OCI-LY1 (cell line): ENCODE measurements at regions not wholly inside any gene's neighbourhood (a gene's known extent, or its start where the extent isn't known, plus 50 kb on each side); places are given as distances from the start of the nearest gene placed in this dataset.

Source experiments
- H2AFZ ChIP-seq: fragments of 200-600 bp; sonication (generic), shearing (Covaris generic); 2 replicates; pipeline ENCODE4 v1.6.0; 2014; ENCODE audit warnings: antibody characterized with exemption, mild to moderate bottlenecking, low read length
- H3F3A ChIP-seq: fragments of 200-600 bp; sonication (generic), shearing (Covaris generic); 2 replicates; pipeline ENCODE4 v1.6.0; 2014; ENCODE audit warnings: mild to moderate bottlenecking, antibody characterized with exemption, low read length, moderate library complexity; ENCODE audit not compliant: insufficient read depth
- H3K27ac ChIP-seq: fragments of 200-600 bp; sonication (generic); 2 replicates; pipeline ENCODE4 v1.5.1; 2014; ENCODE audit warnings: low read length, mixed run types, mild to moderate bottlenecking, low read depth; ENCODE audit not compliant: poor library complexity, severe bottlenecking
- H3K27me3 ChIP-seq: fragments of 200-600 bp; sonication (generic); 2 replicates; pipeline ENCODE4 v1.6.0; 2014; ENCODE audit warnings: antibody characterized with exemption, mild to moderate bottlenecking, low read length, moderate library complexity; ENCODE audit not compliant: insufficient read depth
- H3K36me3 ChIP-seq: fragments of 200-600 bp; sonication (generic); 2 replicates; pipeline ENCODE4 v1.6.1; 2014; ENCODE audit warnings: mild to moderate bottlenecking, antibody characterized with exemption, low read length, moderate library complexity, mixed read lengths; ENCODE audit not compliant: insufficient read depth
- H3K4me1 ChIP-seq: fragments of 200-600 bp; sonication (generic); 2 replicates; pipeline ENCODE4 v1.5.1; 2014; ENCODE audit warnings: mild to moderate bottlenecking, low read length, moderate library complexity; ENCODE audit not compliant: insufficient read depth, severe bottlenecking
- H3K4me2 ChIP-seq: fragments of 200-600 bp; sonication (generic), shearing (Covaris generic); 2 replicates; pipeline ENCODE4 v1.6.1; 2014; ENCODE audit warnings: low read length
- H3K4me3 ChIP-seq: fragments of 200-600 bp; sonication (generic); 2 replicates; pipeline ENCODE4 v1.5.1; 2014; ENCODE audit warnings: low read length, low read depth, mild to moderate bottlenecking, mixed read lengths; ENCODE audit not compliant: poor library complexity, severe bottlenecking
- H3K79me2 ChIP-seq: fragments of 200-600 bp; shearing (Covaris generic); 2 replicates; pipeline ENCODE4 v1.6.1; 2016; ENCODE audit warnings: mixed run types, low read length, mixed read lengths; ENCODE audit not compliant: insufficient read depth
- H3K9ac ChIP-seq: fragments of 200-600 bp; sonication (generic), shearing (Covaris generic); 2 replicates; pipeline ENCODE4 v1.6.1; 2014; ENCODE audit warnings: mild to moderate bottlenecking, low read length, mixed read lengths
- H3K9me2 ChIP-seq: fragments of 200-600 bp; sonication (generic), shearing (Covaris generic); 2 replicates; pipeline ENCODE4 v1.6.1; 2014; ENCODE audit warnings: low read depth, mild to moderate bottlenecking, low read length, mixed read lengths
- H3K9me3 ChIP-seq: fragments of 200-600 bp; shearing (Covaris generic); 2 replicates; pipeline ENCODE4 v1.6.1; 2014; ENCODE audit warnings: low read length, mixed read lengths
- H4K20me1 ChIP-seq: fragments of 200-600 bp; sonication (generic), shearing (Covaris generic); 2 replicates; pipeline ENCODE4 v1.6.0; 2016; ENCODE audit warnings: mild to moderate bottlenecking, low read length; ENCODE audit not compliant: insufficient read depth
- EZH2 ChIP-seq: fragments of 200-600 bp; sonication (generic), shearing (Covaris generic); IDR thresholded peaks from 2 replicates; pipeline ENCODE4 v1.8.0; 2017; ENCODE audit warnings: borderline replicate concordance, mixed run types, mild to moderate bottlenecking, antibody characterized with exemption, low read length, moderate library complexity, mixed read lengths
- TF ChIP-seq, protein P1 (sequence below): fragments of 200-600 bp; sonication (generic), shearing (Covaris generic); IDR thresholded peaks from 2 replicates; pipeline ENCODE4 v1.5.1; 2017; ENCODE audit warnings: mild to moderate bottlenecking, antibody characterized with exemption, low read length, moderate library complexity, mixed read lengths

DNA sequence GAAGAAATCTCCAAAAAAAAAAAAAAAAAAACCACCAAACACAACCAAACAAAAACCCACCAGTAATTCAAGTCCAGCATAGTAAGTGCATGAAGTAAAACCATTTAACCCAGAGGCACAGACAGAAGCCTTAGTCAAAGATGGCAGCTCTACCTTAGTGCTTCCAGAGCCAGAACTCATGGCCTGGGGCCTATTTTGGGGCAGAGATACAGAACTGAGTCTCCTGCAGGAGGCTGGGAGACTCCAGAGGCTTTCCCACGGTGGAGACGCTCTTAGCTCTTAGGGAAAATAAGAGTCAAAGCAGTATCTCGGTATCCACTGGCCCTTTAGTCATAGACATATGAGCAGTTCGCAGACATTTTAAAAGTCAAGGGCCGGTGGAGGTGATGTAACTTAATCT, 129.5 kb downstream of the GPX5 start:
- Histone ChIP-seq H3K27me3 (no peaks in the 10 kb centered on the region), H3K36me3 (no peaks in the 10 kb centered on the region), H3K9me3 (no peaks in the 10 kb centered on the region), H3F3A (no peaks in the 10 kb centered on the region), H3K4me3 (no peak overlapping the region), H3K4me1 (peaks cover 20% of the 10 kb centered on the region), H3K79me2 (no peaks in the 10 kb centered on the region), H3K27ac (no peak overlapping the region), H3K9me2 (no peaks in the 10 kb centered on the region), H3K4me2 (no peak overlapping the region), H3K9ac (no peak overlapping the region), H4K20me1 (no peaks in the 10 kb centered on the region), H2AFZ (no peak overlapping the region)
- TF ChIP-seq, protein P1, sequence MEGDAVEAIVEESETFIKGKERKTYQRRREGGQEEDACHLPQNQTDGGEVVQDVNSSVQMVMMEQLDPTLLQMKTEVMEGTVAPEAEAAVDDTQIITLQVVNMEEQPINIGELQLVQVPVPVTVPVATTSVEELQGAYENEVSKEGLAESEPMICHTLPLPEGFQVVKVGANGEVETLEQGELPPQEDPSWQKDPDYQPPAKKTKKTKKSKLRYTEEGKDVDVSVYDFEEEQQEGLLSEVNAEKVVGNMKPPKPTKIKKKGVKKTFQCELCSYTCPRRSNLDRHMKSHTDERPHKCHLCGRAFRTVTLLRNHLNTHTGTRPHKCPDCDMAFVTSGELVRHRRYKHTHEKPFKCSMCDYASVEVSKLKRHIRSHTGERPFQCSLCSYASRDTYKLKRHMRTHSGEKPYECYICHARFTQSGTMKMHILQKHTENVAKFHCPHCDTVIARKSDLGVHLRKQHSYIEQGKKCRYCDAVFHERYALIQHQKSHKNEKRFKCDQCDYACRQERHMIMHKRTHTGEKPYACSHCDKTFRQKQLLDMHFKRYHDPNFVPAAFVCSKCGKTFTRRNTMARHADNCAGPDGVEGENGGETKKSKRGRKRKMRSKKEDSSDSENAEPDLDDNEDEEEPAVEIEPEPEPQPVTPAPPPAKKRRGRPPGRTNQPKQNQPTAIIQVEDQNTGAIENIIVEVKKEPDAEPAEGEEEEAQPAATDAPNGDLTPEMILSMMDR, result no peak
- TF ChIP-seq EZH2, result no peak

DNA sequence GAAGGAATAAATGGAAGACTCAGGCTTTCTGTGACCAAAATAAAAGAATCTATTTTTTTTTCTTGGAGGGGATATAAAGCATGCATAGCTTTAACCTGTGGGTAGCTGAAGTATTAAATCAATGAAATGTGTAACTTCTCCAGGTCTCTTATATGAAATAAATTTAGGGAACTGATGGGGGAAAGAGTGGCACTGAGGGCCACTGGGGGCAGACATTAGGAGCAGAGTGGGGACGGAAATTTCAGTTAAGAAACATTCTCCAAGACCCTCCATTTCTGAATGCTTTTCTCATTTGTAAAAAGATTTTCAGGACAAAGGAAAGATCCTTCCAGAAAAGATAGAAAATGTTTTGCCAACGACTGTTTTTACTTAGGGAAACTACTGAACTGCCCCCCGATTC, 131.0 kb downstream of the GPX5 start:
- H3K27ac ChIP-seq, result no peak overlapping the region
- H3K27me3 ChIP-seq, result no peaks in the 10 kb centered on the region
- H3K4me2 ChIP-seq, result peak overlapping the region; percentile 66; the same call in 1 of the 2 replicates
- H3K4me1 ChIP-seq, result peaks cover 20% of the 10 kb centered on the region
- TF ChIP-seq, protein P1, result no peak
- TF ChIP-seq EZH2, result no peak
- no peaks in the 10 kb centered on the region for H3F3A ChIP-seq
- no peaks in the 10 kb centered on the region for H3K9me2 ChIP-seq
- H3K9me3 ChIP-seq, result no peaks in the 10 kb centered on the region
- no peaks in the 10 kb centered on the region for H3K79me2 ChIP-seq
- no peaks in the 10 kb centered on the region for H4K20me1 ChIP-seq
- no peak overlapping the region for H3K9ac ChIP-seq
- H3K36me3 ChIP-seq, result no peaks in the 10 kb centered on the region
- H2AFZ ChIP-seq, result no peak overlapping the region
- peak overlapping the region; percentile 53 for H3K4me3 ChIP-seq

DNA sequence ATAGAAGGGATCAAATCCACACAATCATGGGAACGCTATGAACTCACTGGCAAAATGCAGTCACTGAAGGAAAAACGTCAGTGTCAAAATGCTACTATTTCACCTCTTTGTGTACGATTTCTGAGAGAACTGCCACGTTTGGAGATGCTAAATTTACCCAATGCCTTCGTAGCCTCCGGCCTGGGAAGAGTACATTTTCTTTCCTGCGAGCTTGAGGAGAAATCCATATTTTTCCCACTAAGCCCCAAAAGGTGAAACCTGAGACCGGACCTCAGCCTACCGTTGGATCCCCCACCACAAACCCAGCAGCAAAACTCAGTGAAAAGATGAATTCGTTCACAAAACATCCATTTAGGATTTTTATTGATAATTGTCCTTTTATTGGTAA, 131.7 kb downstream of the GPX5 start:
- Histone ChIP-seq H2AFZ (no peak overlapping the region), H3K27me3 (no peaks in the 10 kb centered on the region), H3K4me2 (peak overlapping the region; percentile 66; the same call in 1 of the 2 replicates), H3F3A (no peaks in the 10 kb centered on the region), H3K9me2 (no peaks in the 10 kb centered on the region), H3K4me1 (peaks cover 20% of the 10 kb centered on the region), H3K79me2 (no peaks in the 10 kb centered on the region), H3K9ac (no peak overlapping the region), H3K9me3 (no peaks in the 10 kb centered on the region), H3K4me3 (peak overlapping the region; percentile 53), H3K36me3 (no peaks in the 10 kb centered on the region), H3K27ac (no peak overlapping the region), H4K20me1 (no peaks in the 10 kb centered on the region)
- TF ChIP-seq, protein P1, result no peak
- TF ChIP-seq EZH2, result no peak
